ENCODE measurements at regions not wholly inside any gene's neighbourhood (a gene's known extent, or its start where the extent isn't known, plus 50 kb on each side); places are given as distances from the start of the nearest gene placed in this dataset.

DNA sequence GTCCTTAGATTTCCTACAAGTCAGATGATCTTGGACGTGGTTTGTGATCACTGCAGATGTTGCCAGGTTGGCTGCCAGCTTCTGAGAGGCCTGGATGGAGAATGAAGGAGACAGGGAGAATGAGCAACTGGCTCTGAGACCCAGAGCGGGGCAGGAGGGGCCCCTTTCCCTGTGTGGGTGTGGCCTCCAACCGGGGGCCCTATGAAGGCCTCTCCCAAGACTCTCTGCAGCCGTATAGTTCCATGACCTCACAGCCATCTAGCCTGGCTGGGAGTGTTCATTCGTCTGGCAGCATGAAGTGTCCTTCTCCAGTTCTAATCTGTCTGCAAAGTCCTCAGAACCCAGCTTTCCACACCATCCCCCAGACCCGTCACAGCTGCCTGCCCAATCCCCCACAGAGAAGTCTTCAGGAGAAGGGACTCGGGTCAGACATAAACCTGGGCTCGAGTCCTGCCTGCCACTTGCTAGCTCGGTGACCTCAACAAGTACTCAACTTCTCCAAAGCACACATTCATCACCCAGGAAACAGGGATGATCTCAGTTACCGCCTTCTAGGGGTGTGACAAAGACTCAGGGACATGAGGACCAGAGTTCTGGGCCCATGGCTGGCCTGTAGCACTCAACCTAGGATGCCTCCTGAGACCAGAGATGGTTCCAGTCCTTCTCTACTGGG, 122.6 kb downstream of the EDN3 start:
- in situ Hi-C loops (cut with HindIII; ENCODE audit: low pct_unique_long_range_greater_than_20kb, low sequenced_read_pairs): no loop called here
- DNase-seq (ENCODE audit: low read depth): no peak

GRCh38 chr20:59424976-59425375, 124.6 kb downstream of the EDN3 start:
- in situ Hi-C loops (cut with HindIII; ENCODE audit: low pct_unique_long_range_greater_than_20kb, low sequenced_read_pairs): no loop called here
- no peak for DNase-seq (ENCODE audit: low read depth)

DNA sequence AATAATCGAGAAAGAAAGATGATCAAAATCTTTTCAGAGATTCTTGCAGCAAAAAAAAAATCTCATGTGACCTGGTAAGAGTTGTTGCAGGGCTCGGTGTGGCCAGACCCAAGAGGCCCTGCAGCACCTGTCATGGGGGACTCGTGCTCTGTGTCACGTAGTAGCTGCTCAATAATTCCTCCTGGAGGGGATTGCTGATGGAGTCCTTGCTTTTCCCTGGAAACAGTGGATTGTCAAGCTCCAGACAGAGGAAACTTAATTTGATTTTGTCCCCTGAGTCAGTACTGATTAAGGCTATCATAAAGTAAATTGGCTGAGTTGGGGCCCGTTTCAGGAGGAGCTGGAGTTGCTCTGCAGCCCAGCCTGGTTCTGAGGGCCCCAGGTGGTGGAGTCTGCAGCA, 125.2 kb downstream of the EDN3 start:
- in situ Hi-C loops (cut with HindIII; ENCODE audit: low pct_unique_long_range_greater_than_20kb, low sequenced_read_pairs): no loop called here
- no peak for DNase-seq (ENCODE audit: low read depth)

GRCh38 chr20:59428006-59428405, 127.6 kb downstream of the EDN3 start:
- DNase-seq (ENCODE audit: low read depth): no peak
- in situ Hi-C loops (cut with HindIII; ENCODE audit: low pct_unique_long_range_greater_than_20kb, low sequenced_read_pairs): no loop called here

DNA sequence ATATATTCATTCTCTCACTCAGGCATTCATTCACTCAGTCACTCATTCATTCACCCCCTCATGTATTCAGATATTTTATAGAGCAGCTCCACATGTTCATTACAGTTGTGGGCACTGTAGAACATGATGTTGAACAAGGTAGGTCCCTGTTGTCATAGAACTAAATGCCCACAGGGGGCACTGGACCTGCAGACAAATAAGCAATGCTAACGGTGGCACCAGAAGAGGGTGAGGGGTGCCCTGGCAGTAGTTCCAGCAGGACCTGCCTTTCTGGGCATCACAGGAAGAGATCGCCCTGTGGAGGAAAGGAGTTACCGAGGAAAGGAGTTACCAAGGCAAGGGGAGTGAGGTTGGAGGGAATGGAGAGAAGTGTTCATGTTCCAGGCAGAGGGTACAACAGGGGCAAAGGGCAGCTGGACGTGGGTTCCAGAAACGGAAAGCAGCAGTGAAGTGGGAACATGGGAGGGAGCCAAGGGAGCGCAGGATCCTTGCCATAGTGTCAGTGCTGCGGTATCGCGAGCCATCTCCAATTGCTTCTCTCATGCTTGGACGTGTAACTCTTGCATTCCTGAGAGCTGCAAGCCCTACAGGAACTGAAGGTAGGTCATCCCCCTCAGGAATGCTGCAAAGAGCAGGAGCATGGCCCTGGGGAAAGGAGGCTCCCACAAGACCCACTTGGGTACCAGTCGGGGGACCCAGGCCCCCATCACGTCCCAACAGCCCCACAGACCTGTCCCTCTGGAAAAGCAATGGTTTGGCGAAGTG, 128.2 kb downstream of the EDN3 start:
- in situ Hi-C loops (cut with HindIII; ENCODE audit: low pct_unique_long_range_greater_than_20kb, low sequenced_read_pairs): no loop called here
- DNase-seq (ENCODE audit: low read depth): no peak

DNA sequence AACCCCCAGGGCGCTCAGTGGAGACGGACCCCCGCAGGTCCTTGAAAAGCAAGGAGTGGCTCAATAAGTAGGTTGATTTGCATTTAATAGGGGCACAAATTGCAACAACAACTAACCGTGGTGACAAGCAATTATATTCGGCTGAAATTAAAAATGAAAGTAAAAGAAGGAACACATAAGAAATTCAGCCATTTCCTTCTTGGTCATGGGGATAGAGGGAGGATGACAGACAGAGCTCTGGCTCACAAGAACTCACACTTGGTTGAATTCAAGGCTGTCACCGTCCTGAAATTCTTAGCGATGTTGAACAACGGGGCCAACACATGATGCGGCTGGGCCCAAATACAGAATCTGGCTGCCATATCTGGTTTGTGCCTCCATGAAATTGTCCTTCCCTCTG, 129.0 kb downstream of the EDN3 start:
- no peak for DNase-seq (ENCODE audit: low read depth)
- in situ Hi-C loops (cut with HindIII; ENCODE audit: low pct_unique_long_range_greater_than_20kb, low sequenced_read_pairs): no loop called here

- no peak for DNase-seq (ENCODE audit: low read depth)
These were observed 130.6 kb downstream of the EDN3 start for GRCh38 chr20:59431014-59431413.

GRCh38 chr20:59434960-59435359, 134.5 kb downstream of the EDN3 start:
- no peak for DNase-seq (ENCODE audit: low read depth)
- in situ Hi-C loops (cut with HindIII; ENCODE audit: low pct_unique_long_range_greater_than_20kb, low sequenced_read_pairs): no loop called here

More at GRCh38 chr20:59431014-59431413, 130.6 kb downstream of the EDN3 start:
- in situ Hi-C loops (cut with HindIII; ENCODE audit: low pct_unique_long_range_greater_than_20kb, low sequenced_read_pairs): no loop called here

DNA sequence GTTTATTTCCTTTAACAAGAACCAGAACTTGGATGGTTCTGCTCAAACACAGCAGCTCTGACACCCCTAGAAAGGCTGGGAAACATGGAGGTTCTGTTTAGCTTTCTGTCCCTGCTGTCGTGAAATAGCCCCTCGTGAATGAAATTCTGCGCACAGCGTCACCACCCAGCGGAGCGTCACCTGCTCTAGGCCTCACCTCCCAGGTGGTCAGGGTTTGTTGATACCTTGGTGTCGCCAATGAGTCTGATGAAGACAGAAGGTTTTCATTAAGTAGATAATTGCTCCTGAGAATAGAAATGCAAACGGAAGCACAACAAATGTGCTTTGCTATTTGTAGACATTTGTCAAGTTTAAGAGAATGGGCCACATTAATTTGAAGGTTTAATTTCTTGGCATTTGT, 135.1 kb downstream of the EDN3 start:
- no peak for DNase-seq (ENCODE audit: low read depth)
- in situ Hi-C loops (cut with HindIII; ENCODE audit: low pct_unique_long_range_greater_than_20kb, low sequenced_read_pairs): no loop called here

DNA sequence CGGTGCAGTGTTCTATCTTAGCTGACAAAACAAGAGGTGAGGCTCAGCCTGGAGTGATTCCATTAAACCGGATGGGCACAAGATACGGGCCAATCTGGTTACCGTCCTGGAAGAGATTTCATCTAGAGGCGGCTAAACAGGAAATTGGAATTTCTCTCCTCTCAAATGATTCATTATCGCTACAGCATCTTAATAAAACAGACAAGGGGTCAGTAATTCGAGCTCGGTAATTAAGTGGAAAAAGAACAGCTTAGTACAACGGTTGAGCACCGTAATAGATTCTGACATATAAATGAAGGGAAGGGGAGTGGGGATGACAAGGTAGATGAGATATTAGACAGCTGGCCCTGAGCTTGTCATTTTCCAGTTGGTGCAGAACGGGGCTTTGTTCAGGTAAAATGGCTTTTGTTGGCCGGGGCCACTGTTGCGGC, 137.2 kb downstream of the EDN3 start:
- no peak for DNase-seq (ENCODE audit: low read depth)
- in situ Hi-C loops (cut with HindIII; ENCODE audit: low pct_unique_long_range_greater_than_20kb, low sequenced_read_pairs): no loop called here

GRCh38 chr20:59438201-59438600, 137.8 kb downstream of the EDN3 start:
- DNase-seq (ENCODE audit: low read depth): no peak
- in situ Hi-C loops (cut with HindIII; ENCODE audit: low pct_unique_long_range_greater_than_20kb, low sequenced_read_pairs): no loop called here

DNA sequence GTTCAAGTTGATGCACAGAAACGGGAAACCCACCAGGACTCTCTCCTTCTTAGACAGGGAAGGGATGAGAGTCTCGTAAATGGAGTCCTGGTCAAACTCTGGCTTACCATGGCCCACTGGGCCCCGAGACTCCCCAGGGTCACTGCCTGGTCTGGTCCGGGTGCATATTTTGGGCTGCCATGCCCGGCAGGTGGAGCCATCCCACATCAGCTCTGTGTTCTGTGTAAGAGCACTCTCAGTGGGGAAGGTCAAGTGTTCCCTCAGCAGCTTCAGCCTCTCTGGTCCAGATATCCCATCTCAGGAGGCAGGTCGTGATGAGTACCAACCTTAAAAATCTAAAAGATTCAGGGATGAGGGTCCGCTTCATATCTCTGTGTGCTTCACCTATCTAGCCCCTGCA, 138.8 kb downstream of the EDN3 start:
- in situ Hi-C loops (cut with HindIII; ENCODE audit: low pct_unique_long_range_greater_than_20kb, low sequenced_read_pairs): no loop called here
- no peak for DNase-seq (ENCODE audit: low read depth)

DNA sequence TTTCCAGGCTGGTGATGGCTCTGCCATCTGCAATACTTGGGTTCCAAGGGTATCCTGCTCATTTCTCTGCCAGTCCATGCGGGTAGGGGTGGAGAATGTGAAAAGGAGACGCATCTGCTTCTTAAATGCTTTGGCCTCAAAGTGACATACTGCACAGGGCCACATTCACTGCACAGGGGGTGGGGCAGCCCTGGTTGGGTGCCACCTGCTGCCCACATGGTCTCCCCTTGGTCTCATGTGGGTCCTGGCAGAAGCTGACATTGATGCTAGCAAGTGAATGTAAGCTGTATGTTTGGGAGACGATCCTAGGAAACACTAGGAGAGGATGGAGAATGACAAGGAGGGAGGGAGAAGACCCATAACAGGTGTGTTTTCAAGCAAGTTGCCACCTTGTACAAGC, 140.9 kb downstream of the EDN3 start:
- in situ Hi-C loops (cut with HindIII; ENCODE audit: low pct_unique_long_range_greater_than_20kb, low sequenced_read_pairs): no loop called here
- DNase-seq (ENCODE audit: low read depth): no peak

- DNase-seq (ENCODE audit: low read depth): no peak
- in situ Hi-C loops (cut with HindIII; ENCODE audit: low pct_unique_long_range_greater_than_20kb, low sequenced_read_pairs): no loop called here
These were observed 141.7 kb downstream of the EDN3 start for GRCh38 chr20:59441860-59442810.

DNA sequence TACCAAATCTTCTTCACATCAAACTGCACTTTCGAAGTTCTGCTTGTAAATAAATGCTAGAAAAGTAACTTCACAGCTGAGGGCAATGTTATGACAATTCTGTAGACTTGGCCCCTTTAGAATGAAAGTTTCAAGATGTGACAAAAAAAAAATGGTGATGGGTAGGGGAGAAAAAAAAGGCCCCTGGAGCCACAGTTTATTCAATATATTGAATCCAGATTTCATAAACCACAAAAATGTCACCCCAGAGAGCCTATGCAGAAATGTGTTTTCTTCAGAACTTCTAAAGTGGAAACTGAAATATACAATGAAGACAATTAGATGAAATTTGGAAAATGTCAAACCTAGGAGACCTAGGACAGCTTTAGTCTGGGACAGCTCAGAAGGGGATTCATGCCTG, 143.1 kb downstream of the EDN3 start:
- no peak for DNase-seq (ENCODE audit: low read depth)
- in situ Hi-C loops (cut with HindIII; ENCODE audit: low pct_unique_long_range_greater_than_20kb, low sequenced_read_pairs): no loop called here

GRCh38 chr20:59446376-59446775, 146.0 kb downstream of the EDN3 start:
- no peak for DNase-seq (ENCODE audit: low read depth)
- in situ Hi-C loops (cut with HindIII; ENCODE audit: low pct_unique_long_range_greater_than_20kb, low sequenced_read_pairs): no loop called here

- no peak for DNase-seq (ENCODE audit: low read depth)
- in situ Hi-C loops (cut with HindIII; ENCODE audit: low pct_unique_long_range_greater_than_20kb, low sequenced_read_pairs): no loop called here
These were observed 147.8 kb downstream of the EDN3 start for GRCh38 chr20:59448196-59448595.

DNA sequence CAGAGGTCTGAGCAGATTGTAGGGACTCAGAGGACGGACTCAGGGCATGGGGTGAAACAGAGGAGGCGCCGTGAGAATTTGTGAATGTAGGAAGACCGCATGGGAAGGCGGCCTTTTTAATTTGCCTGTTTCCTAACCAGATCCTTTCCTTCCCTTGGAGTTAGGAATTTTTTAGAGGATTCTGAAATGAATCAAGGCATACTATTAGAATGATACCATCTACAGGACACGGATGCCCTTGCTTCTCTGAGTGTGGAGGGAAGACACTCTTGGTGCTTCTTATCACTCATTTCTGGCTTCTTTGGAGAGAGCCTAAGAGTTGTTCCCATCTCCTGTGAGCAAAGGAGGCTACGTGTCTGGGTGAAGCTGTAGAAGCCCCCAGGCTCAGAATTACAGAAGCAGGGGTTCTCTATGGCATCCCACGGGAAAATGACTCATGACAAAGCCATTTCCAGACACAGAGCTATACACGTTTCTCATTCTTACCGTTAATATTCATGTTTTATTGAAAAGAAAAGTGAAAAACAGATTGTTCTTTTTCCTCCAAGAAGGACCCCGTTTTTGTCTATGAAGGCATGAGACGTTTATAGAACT, 148.5 kb downstream of the EDN3 start:
- in situ Hi-C loops (cut with HindIII; ENCODE audit: low pct_unique_long_range_greater_than_20kb, low sequenced_read_pairs): no loop called here
- no peak for DNase-seq (ENCODE audit: low read depth)

All from Caki2 (cell line).